ENCODE measurements at regions not wholly inside any gene's neighbourhood (a gene's known extent, or its start where the extent isn't known, plus 50 kb on each side); places are given as distances from the start of the nearest gene placed in this dataset.

DNA sequence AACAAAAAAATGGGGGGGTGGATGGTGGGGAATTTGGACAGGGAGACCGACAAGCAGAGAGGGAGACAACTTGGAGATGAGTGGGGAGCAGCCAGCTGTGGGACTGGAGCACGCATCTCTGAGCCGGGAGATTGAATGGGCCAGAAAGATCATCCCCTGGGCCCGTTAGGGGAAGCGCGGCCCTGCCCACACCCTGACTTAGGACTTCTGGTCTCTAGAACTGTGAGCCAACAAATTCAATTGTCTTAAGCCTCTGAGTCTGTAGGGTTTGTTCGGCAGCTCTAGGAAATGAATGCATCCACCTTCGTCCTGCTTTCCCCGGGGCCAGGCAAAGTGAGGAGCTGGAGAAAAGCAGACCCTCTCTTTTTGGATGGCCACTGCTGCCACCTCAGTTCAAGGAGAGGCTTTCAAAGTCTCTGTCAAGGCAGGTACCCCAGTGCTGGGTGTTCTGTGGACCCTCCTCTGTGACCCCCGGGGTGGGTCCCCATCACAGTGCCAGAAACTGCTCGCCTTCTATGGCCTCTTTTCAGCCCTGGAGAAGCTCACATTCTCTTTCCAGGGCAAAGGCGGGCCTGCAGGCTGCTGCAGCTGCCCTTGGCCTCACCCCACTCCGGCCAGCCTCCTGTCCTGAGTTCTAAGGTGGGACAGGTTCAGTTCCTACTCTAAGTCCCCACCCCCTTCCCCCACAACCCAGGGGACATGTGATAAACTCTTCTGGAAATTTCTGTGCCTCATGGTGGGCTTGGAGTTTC is 423.2 kb downstream of the RPS24 start:
- DNase-seq (ENCODE audit: low spot score in 2 of 2) (no peak), ATAC-seq (replicated peaks; ENCODE audit: extremely low read depth, poor library complexity, severe bottlenecking) (no peak)
- H3K27me3 Mint-ChIP-seq: peaks cover 53% of the 10 kb centered on the region
- no peaks in the 10 kb centered on the region for H3K9me3 Mint-ChIP-seq
- no peaks in the 10 kb centered on the region for H3K36me3 Mint-ChIP-seq (ENCODE audit: insufficient read depth)
- no peak overlapping the region for H3K27ac Mint-ChIP-seq (ENCODE audit: low read depth)
- no peak overlapping the region for H3K4me3 Mint-ChIP-seq
- H3K4me1 Mint-ChIP-seq: no peaks in the 10 kb centered on the region

DNA sequence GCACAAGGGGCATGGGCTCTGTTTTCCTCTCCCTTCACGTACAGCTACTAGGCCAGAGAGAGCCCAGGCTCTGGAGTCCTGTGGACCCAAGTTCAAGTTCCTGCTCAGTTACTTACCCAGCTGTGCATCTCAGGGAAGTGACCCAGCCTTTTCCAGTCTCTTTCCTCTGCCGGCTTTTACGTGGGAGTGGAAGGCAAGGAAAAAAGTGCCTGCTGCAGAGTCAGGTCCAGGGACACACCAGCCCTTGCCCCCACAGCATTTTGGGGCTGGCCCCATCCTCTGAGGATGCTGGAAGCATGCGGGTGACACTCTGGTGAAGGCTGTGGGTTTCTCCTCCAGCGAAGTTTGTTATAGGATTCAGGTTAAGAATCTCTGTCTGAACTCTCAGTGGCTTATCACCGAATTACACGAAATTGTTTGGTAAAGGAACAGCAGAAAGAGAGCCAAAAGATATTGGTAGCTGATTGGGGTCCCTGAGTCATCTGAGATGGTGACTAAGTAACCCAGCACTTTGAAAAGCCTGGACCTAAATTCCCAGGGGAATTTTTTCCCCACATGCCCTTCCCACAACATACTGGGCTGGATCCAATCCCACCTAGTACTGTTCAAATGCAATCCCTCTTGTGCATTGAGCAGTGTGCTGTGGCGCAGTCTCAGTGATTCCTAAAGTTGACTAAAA is 424.3 kb downstream of the RPS24 start:
- no peaks in the 10 kb centered on the region for H3K36me3 Mint-ChIP-seq (ENCODE audit: insufficient read depth)
- no peak overlapping the region for H3K27ac Mint-ChIP-seq (ENCODE audit: low read depth)
- ATAC-seq (replicated peaks; ENCODE audit: extremely low read depth, poor library complexity, severe bottlenecking) (no peak), DNase-seq (ENCODE audit: low spot score in 2 of 2) (no peak)
- no peak overlapping the region for H3K4me3 Mint-ChIP-seq
- H3K27me3 Mint-ChIP-seq: peaks cover 63% of the 10 kb centered on the region
- H3K9me3 Mint-ChIP-seq: no peaks in the 10 kb centered on the region
- no peaks in the 10 kb centered on the region for H3K4me1 Mint-ChIP-seq

DNA sequence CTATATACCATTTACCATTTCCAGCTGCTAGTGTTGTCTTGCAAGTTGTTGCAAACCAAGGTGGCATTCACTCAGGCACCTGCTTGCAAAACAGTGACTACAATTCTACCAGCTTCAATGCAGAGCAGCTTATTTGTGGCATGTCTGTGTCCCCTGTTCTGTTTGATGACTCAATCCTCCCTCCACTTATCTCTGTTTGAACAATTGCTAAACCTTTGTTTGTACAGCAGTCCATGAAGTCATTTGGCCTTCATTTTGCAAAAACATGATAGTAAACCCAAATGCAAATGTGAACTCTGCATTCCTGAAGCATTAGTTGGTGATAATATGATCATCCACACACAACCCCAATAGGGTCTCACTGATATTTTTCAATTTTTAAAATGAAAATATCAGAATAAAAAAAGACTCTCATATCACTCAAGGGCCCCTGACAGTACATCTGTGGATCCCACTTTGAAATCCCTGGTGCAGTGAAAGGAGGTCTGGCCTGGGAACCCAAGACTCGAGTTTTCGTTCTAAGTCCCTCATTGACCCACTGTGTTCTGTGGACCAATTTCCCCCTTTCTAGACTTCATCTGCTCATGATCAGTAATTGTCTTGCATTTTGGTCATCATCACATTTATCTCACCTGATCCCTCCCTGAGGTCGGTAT is 425.4 kb downstream of the RPS24 start:
- Mint-ChIP-seq H3K9me3 (no peaks in the 10 kb centered on the region), H3K27me3 (peaks cover 62% of the 10 kb centered on the region), H3K36me3 (ENCODE audit: insufficient read depth) (no peaks in the 10 kb centered on the region)

DNA sequence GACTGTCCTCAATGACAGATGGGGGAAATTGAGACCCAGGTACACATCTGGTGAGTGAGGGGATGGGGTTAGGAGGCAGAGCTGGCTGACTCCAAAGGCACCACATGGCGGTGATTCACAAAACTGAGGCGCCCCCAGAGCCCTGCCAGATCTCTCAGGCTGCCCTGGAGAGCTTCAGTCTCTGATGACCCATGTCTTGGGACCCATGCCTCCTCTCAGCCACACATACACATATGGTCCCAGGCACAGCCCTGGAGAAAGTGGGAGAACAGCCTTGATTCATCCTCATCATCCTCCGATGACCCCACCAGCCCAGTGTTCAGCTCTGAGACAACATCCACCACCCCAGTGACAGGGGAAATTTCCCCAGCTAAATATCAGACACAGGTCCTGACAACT is 426.0 kb downstream of the RPS24 start:
- Mint-ChIP-seq H3K36me3 (ENCODE audit: insufficient read depth) (no peaks in the 10 kb centered on the region), H3K9me3 (no peaks in the 10 kb centered on the region), H3K4me1 (no peaks in the 10 kb centered on the region), H3K27me3 (peaks cover 62% of the 10 kb centered on the region), H3K27ac (ENCODE audit: low read depth) (no peak overlapping the region), H3K4me3 (no peak overlapping the region)
- no peak for DNase-seq (ENCODE audit: low spot score in 2 of 2)
- no peak for ATAC-seq (replicated peaks; ENCODE audit: extremely low read depth, poor library complexity, severe bottlenecking)

More for the DNA sequence above, 425.4 kb downstream of the RPS24 start:
- DNase-seq (ENCODE audit: low spot score in 2 of 2): no peak
- no peak for ATAC-seq (replicated peaks; ENCODE audit: extremely low read depth, poor library complexity, severe bottlenecking)
- Mint-ChIP-seq H3K27ac (ENCODE audit: low read depth) (no peak overlapping the region), H3K4me1 (no peaks in the 10 kb centered on the region), H3K4me3 (no peak overlapping the region)

DNA sequence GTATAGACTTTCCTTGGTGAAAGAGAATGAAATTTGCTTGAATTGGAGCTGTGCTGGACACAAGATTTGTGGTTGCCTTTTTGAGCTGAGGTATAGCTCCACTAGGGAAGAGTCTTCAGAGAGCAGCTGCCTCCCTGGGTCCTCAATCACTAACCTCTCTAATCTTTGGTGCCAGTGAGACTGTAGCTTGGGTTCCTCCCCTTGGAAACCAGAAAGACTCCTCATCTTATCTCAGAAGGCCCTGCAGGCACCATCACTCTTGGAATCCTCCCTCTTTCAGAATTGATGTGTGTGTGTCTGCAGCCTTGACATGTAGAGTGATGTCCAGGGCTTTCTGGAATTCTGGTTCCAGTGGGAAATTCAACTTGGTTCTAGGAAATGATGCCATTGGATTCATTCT is 426.5 kb downstream of the RPS24 start:
- Mint-ChIP-seq H3K36me3 (ENCODE audit: insufficient read depth) (no peaks in the 10 kb centered on the region), H3K4me3 (no peak overlapping the region), H3K9me3 (no peaks in the 10 kb centered on the region), H3K4me1 (no peaks in the 10 kb centered on the region), H3K27ac (ENCODE audit: low read depth) (no peak overlapping the region), H3K27me3 (peaks cover 62% of the 10 kb centered on the region)
- ATAC-seq (replicated peaks; ENCODE audit: extremely low read depth, poor library complexity, severe bottlenecking): no peak
- no peak for DNase-seq (ENCODE audit: low spot score in 2 of 2)

DNA sequence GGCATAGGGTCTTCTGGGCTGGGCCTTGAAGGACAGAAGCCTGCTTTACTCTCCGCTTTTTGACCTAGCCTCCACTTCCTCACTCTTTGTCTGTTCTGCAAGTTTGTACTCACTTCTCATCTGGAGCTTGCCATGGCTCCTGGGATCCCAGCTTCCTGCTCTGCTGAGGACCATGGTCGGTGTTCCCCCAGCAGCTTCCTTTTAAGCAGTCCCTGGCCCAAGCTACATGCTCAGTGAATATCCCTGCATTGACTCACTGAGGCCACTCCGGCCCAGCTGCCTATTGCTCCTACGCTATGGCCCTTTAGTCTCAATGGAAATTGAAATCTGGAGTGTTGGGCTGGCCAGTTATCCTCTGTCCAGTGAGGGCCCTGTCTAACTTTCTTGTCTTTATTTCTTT is 427.7 kb downstream of the RPS24 start:
- Mint-ChIP-seq H3K9me3 (no peaks in the 10 kb centered on the region), H3K27me3 (peaks cover 55% of the 10 kb centered on the region), H3K4me1 (no peaks in the 10 kb centered on the region), H3K4me3 (no peak overlapping the region), H3K36me3 (ENCODE audit: insufficient read depth) (no peaks in the 10 kb centered on the region), H3K27ac (ENCODE audit: low read depth) (no peak overlapping the region)
- DNase-seq (ENCODE audit: low spot score in 2 of 2) (no peak), ATAC-seq (replicated peaks; ENCODE audit: extremely low read depth, poor library complexity, severe bottlenecking) (no peak)

DNA sequence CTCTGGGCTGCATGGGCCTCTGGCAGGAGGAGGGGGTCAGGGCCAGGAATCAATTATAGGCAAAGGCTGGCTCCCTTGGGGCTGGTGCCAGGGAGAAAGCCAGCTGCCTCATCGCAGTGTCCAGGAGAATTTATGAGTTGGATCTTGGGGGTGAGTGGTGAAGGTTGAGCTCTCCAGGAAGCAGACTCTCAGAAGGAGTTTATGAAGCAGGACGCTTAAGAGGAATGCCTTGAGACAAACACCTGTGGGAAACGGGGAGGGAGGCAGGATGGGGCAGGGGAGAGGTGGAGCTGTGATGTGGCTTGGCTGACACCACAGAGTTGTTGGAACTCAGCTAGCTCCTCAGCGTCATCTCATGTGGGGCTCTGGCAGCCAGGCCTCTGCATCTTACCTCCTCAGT is 428.5 kb downstream of the RPS24 start:
- Mint-ChIP-seq H3K27ac (ENCODE audit: low read depth) (no peak overlapping the region), H3K27me3 (peaks cover 52% of the 10 kb centered on the region), H3K36me3 (ENCODE audit: insufficient read depth) (no peaks in the 10 kb centered on the region), H3K9me3 (no peaks in the 10 kb centered on the region), H3K4me3 (no peak overlapping the region), H3K4me1 (no peaks in the 10 kb centered on the region)
- no peak for DNase-seq (ENCODE audit: low spot score in 2 of 2)
- no peak for ATAC-seq (replicated peaks; ENCODE audit: extremely low read depth, poor library complexity, severe bottlenecking)

DNA sequence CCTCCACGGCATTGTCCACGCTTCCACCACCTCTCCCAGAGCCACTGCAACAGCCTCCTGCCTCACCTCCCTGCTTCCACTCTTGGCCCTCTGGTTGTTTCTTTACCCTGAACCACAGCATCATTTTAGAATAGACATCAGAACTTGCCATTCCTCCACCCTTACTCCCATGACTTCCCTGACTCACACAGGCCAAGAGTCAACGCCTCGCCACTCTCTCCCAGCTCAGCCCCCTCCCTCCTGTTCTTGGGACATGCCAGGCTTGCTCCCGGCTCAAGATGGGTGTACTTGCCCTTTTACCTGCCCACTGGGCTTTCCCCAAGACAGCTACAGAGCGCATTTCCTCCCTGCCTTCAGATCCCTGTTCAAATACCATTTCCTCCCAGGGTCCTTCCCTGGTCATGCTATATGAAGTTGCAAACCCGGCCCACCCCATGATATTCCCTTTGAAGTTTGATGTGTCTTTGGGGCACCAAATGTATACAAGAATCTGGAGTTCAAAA is 429.1 kb downstream of the RPS24 start:
- Mint-ChIP-seq H3K4me3 (no peak overlapping the region), H3K36me3 (ENCODE audit: insufficient read depth) (no peaks in the 10 kb centered on the region), H3K27ac (ENCODE audit: low read depth) (no peak overlapping the region), H3K9me3 (no peaks in the 10 kb centered on the region), H3K4me1 (no peaks in the 10 kb centered on the region), H3K27me3 (peaks cover 52% of the 10 kb centered on the region)
- ATAC-seq (replicated peaks; ENCODE audit: extremely low read depth, poor library complexity, severe bottlenecking): no peak
- DNase-seq (ENCODE audit: low spot score in 2 of 2): no peak

DNA sequence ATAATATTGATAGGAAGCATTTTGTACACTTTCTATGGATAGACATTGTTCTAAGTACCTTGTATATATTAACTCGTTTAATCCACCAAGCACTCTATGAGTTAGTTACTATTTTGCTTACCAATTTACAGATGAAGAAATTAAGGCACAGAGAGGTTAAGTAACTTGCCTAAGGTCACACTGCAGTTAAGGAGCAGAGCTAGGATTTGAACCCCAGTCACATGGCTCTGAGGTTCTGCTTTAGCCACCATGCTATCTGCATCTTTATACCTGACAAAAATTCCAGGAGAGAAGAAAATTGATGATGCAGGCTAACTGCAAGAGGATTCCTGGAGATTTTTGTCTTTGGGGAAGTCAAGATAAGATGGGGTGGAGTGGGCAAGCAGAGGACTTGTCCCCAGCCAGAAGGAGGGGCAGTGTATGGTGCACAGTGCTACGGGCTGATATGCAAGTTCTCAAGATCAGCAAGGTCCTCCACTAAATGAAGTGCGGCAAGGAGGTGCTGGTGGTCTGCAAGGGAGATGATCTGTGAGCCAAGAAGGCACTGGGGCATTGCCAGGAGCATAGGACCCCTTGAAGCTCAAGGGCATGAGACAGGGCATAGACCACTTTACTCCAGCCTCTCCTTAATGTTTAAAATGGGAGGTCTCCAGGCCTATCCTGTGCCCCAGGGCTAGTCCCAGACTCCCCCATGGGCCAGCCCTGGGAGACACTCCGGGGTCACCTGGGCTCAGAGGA is 430.6 kb downstream of the RPS24 start:
- DNase-seq (ENCODE audit: low spot score in 2 of 2) (no peak), ATAC-seq (replicated peaks; ENCODE audit: extremely low read depth, poor library complexity, severe bottlenecking) (no peak)
- Mint-ChIP-seq H3K36me3 (ENCODE audit: insufficient read depth) (no peaks in the 10 kb centered on the region), H3K27ac (ENCODE audit: low read depth) (no peak overlapping the region), H3K9me3 (no peaks in the 10 kb centered on the region), H3K4me1 (no peaks in the 10 kb centered on the region), H3K4me3 (no peak overlapping the region), H3K27me3 (peaks cover 52% of the 10 kb centered on the region)

DNA sequence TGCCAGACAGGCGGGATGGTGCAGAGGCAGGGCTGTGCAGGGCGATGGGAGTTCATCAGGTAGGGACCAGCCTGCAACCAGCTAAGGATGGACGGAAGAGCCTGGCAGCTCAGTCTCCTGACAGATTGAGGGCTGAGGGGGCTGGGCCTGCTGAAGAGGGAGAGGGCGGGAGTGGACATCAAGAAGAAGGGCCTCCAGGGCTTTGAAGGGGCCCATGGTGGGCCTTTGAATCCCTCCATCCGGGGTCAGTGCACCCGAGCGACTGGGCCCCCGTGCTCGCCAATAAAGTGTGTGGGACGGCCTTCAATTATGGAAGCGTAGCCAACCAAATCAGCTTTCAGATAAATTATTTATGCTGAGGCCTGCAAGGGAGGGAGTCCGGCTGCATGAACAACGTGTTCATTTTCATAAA is 431.2 kb downstream of the RPS24 start:
- H3K27me3 Mint-ChIP-seq: peaks cover 52% of the 10 kb centered on the region
- no peaks in the 10 kb centered on the region for H3K9me3 Mint-ChIP-seq
- no peaks in the 10 kb centered on the region for H3K4me1 Mint-ChIP-seq
- ATAC-seq (replicated peaks; ENCODE audit: extremely low read depth, poor library complexity, severe bottlenecking) (no peak), DNase-seq (ENCODE audit: low spot score in 2 of 2) (no peak)
- H3K4me3 Mint-ChIP-seq: no peak overlapping the region
- no peak overlapping the region for H3K27ac Mint-ChIP-seq (ENCODE audit: low read depth)
- H3K36me3 Mint-ChIP-seq (ENCODE audit: insufficient read depth): no peaks in the 10 kb centered on the region

DNA sequence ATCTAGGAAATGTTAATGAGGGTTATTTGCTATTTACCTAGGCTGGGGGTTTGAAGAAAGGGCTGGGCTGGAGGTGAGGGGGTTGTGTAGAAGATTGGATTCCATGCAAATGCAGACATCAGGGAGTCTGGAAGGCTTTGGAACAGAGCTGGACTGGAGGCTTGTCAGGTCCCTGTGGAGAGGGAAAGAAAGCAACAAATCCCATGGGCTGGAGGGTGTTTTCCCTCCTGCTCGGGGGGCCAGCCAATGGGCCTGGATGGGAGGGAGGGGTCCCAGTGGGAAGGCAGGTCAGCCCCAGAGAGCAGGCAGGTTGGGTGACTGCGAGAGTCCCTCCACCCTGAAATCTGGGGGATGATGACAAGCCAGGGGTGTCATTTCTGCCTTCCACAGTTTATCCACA is 431.8 kb downstream of the RPS24 start:
- no peaks in the 10 kb centered on the region for H3K4me1 Mint-ChIP-seq
- DNase-seq (ENCODE audit: low spot score in 2 of 2): no peak
- peaks cover 51% of the 10 kb centered on the region for H3K27me3 Mint-ChIP-seq
- no peak overlapping the region for H3K27ac Mint-ChIP-seq (ENCODE audit: low read depth)
- no peak for ATAC-seq (replicated peaks; ENCODE audit: extremely low read depth, poor library complexity, severe bottlenecking)
- no peaks in the 10 kb centered on the region for H3K9me3 Mint-ChIP-seq
- no peak overlapping the region for H3K4me3 Mint-ChIP-seq
- no peaks in the 10 kb centered on the region for H3K36me3 Mint-ChIP-seq (ENCODE audit: insufficient read depth)

DNA sequence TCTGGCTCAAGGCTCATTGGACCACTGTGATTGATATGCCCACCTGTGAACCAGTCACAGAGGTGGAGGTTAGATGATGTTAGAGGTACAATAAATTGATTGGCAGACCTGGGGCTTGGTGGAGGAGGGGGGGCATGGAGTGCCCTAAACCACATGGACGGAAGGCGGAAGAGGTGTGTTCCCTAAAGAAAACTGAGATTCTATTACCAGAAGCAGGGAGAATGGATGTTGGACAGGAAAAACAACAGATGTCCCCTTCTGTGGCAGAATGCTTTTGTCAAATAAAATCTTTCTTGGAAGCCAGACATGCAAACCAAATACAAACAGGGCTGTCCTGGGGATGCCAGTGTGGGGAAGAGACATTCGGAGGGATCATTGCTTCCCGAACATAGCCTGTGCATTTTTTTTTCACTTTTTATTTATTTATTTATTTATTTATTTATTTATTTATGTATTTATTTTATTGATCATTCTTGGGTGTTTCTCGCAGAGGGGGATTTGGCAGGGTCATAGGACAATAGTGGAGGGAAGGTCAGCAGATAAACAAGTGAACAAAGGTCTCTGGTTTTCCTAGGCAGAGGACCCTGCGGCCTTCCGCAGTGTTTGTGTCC is 433.9 kb downstream of the RPS24 start:
- H3K36me3 Mint-ChIP-seq (ENCODE audit: insufficient read depth): no peaks in the 10 kb centered on the region
- DNase-seq (ENCODE audit: low spot score in 2 of 2): no peak
- H3K27ac Mint-ChIP-seq (ENCODE audit: low read depth): no peak overlapping the region
- no peak overlapping the region for H3K4me3 Mint-ChIP-seq
- no peaks in the 10 kb centered on the region for H3K4me1 Mint-ChIP-seq
- H3K9me3 Mint-ChIP-seq: no peaks in the 10 kb centered on the region
- no peak for ATAC-seq (replicated peaks; ENCODE audit: extremely low read depth, poor library complexity, severe bottlenecking)
- H3K27me3 Mint-ChIP-seq: peaks cover 30% of the 10 kb centered on the region

Measured in central memory CD8-positive, alpha-beta T cell (primary cell).